Neuronal stem cell (in vitro differentiated cells): ENCODE measurements at regions not wholly inside any gene's neighbourhood (a gene's known extent, or its start where the extent isn't known, plus 50 kb on each side); places are given as distances from the start of the nearest gene placed in this dataset.
A peak's percentile ranks its signal among the peaks of the same experiment; 100 is the strongest.
"Not testable (repeated sequence)": the region's sequence is repeated elsewhere in the genome, so short reads cannot be mapped to it uniquely, and the experiment has no call there.

Source experiments
- DNase-seq: peaks from one replicate; pipeline ENCODE4 v3.0.0-alpha.2; 2013; ENCODE audit warnings: low spot score
- H2AFZ ChIP-seq: one replicate; pipeline ENCODE4 v1.6.1; 2013; ENCODE audit warnings: mild to moderate bottlenecking, low read length, inconsistent platforms
- H2AK5ac ChIP-seq: 2 replicates; pipeline ENCODE4 v1.6.1; 2013; ENCODE audit warnings: low read depth, mild to moderate bottlenecking, inconsistent platforms, low read length, moderate library complexity, mixed read lengths
- H2BK120ac ChIP-seq: 2 replicates; pipeline ENCODE4 v1.6.1; 2013; ENCODE audit warnings: low read depth, mild to moderate bottlenecking, inconsistent platforms, low read length, moderate library complexity, mixed read lengths
- H2BK12ac ChIP-seq: one replicate; pipeline ENCODE4 v1.6.1; 2013; ENCODE audit warnings: low read length, inconsistent platforms
- H2BK15ac ChIP-seq: 2 replicates; pipeline ENCODE4 v1.6.1; 2013; ENCODE audit warnings: mild to moderate bottlenecking, low read length, inconsistent platforms, mixed read lengths
- H2BK5ac ChIP-seq: one replicate; pipeline ENCODE4 v1.6.1; 2013; ENCODE audit warnings: inconsistent platforms, mild to moderate bottlenecking, low read length, moderate library complexity
- H3K14ac ChIP-seq: one replicate; pipeline ENCODE4 v1.6.1; 2013; ENCODE audit warnings: low read length, inconsistent platforms
- H3K18ac ChIP-seq: 2 replicates; pipeline ENCODE4 v1.6.1; 2013; ENCODE audit warnings: low read length, inconsistent platforms
- H3K23ac ChIP-seq: 2 replicates; pipeline ENCODE4 v1.6.1; 2013; ENCODE audit warnings: low read depth, mild to moderate bottlenecking, mixed read lengths, low read length, inconsistent platforms; ENCODE audit not compliant: poor library complexity
- H3K27ac ChIP-seq: replicated peaks from 3 replicates; pipeline ENCODE4 v1.5.1; 2013; ENCODE audit warnings: low read length, inconsistent platforms
- H3K27me3 ChIP-seq, 3 experiments: 2 replicates each; pipeline ENCODE4 v1.6.1; 2013; ENCODE audit warnings: low read length in 3 of 3, mild to moderate bottlenecking in 2 of 3, inconsistent platforms in 1 of 3, low read depth in 1 of 3, mixed read lengths in 1 of 3, moderate library complexity in 1 of 3; ENCODE audit not compliant: control insufficient read depth in 3 of 3, insufficient read depth in 3 of 3
- H3K36me3 ChIP-seq, 2 donors: replicated peaks in 1 of 2; 2 replicates each; pipeline ENCODE4 v1.6.1; 2013; ENCODE audit warnings: low read length in 2 of 2; ENCODE audit not compliant: control insufficient read depth in 2 of 2, insufficient read depth in 2 of 2
- H3K4ac ChIP-seq: 2 replicates; pipeline ENCODE4 v1.6.1; 2013; ENCODE audit warnings: inconsistent platforms, mild to moderate bottlenecking, low read length, moderate library complexity
- H3K4me1 ChIP-seq, 2 donors: 1 replicate in 1 of 2; 2 replicates in 1 of 2; pipeline ENCODE4 v1.6.1; 2013; ENCODE audit warnings: low read length in 2 of 2, low read depth in 1 of 2; ENCODE audit not compliant: control insufficient read depth in 2 of 2, insufficient read depth in 1 of 2
- H3K4me2 ChIP-seq: one replicate; pipeline ENCODE4 v1.6.1; 2013; ENCODE audit warnings: mild to moderate bottlenecking, low read length, inconsistent platforms; ENCODE audit not compliant: insufficient read depth, poor library complexity, severe bottlenecking
- H3K4me3 ChIP-seq, 2 donors: 2 replicates each; pipeline ENCODE4 v1.5.1; 2013; ENCODE audit warnings: low read length in 2 of 2, mild to moderate bottlenecking in 2 of 2, inconsistent platforms in 1 of 2, moderate library complexity in 1 of 2
- H3K79me1 ChIP-seq: one replicate; pipeline ENCODE4 v1.6.1; 2013; ENCODE audit warnings: low read depth, mild to moderate bottlenecking, inconsistent platforms, low read length, moderate library complexity
- H3K9ac ChIP-seq: one replicate; pipeline ENCODE4 v1.6.1; 2013; ENCODE audit warnings: mild to moderate bottlenecking, low read depth, low read length, inconsistent platforms; ENCODE audit not compliant: poor library complexity
- H3K9me3 ChIP-seq, 2 donors: replicated peaks in 1 of 2; 2 replicates each; pipeline versions ENCODE3 to v1.6.1; 2013; ENCODE audit warnings: low read length in 2 of 2, mild to moderate bottlenecking in 2 of 2, inconsistent platforms in 1 of 2, low read depth in 1 of 2, mixed read lengths in 1 of 2, moderate library complexity in 1 of 2; ENCODE audit not compliant: control insufficient read depth in 2 of 2, insufficient read depth in 1 of 2
- H4K8ac ChIP-seq: one replicate; pipeline ENCODE4 v1.6.1; 2013; ENCODE audit warnings: low read depth, mild to moderate bottlenecking, inconsistent platforms, low read length, moderate library complexity
- H4K91ac ChIP-seq: one replicate; pipeline ENCODE4 v1.6.1; 2013; ENCODE audit warnings: low read length, low read depth, mild to moderate bottlenecking, inconsistent platforms; ENCODE audit not compliant: poor library complexity
- WGBS, 2 donors: extraction: QIAGEN DNeasy Blood & Tissue Kit; methylation state at CpG; one replicate each; pipeline ENCODE4 v1.1.7; 2013; ENCODE audit warnings: missing lambda C conversion rate in 2 of 2, mixed read lengths in 1 of 2; ENCODE audit not compliant: insufficient read length in 2 of 2, insufficient replicate concordance in 1 of 2; ENCODE audit errors: extremely low coverage in 2 of 2; 5-methylcytosine and 5-hydroxymethylcytosine counted together

- Histone ChIP-seq H3K36me3 (no peaks in the 10 kb centered on the region), H2AFZ (peak overlapping the region; percentile 68), H2BK15ac (no peak overlapping the region), H3K79me1 (no peaks in the 10 kb centered on the region), H2BK120ac (no peak overlapping the region), H3K27ac (no peak overlapping the region), H3K4me1 (no peaks in the 10 kb centered on the region), H4K91ac (no peak overlapping the region), H3K27me3 (no peaks in the 10 kb centered on the region), H3K4ac (no peak overlapping the region), H3K9me3 (no peaks in the 10 kb centered on the region), H2BK12ac (no peak overlapping the region), H4K8ac (no peak overlapping the region), H2AK5ac (no peak overlapping the region), H3K4me3 (no peak overlapping the region), H3K18ac (no peak overlapping the region), H3K23ac (no peak overlapping the region), H3K4me2 (no peak overlapping the region), H2BK5ac (no peak overlapping the region), H3K14ac (no peak overlapping the region), H3K9ac (no peak overlapping the region)
- no peak for DNase-seq
- WGBS, 2 donors: no CpG with 5 or more reads among the region's 1 CpG
Observed at GRCh38 chr13:61500176-61500575, 84.5 kb upstream of the PCDH20 start.

GRCh38 chr13:61495648-61496047 lies 80.0 kb upstream of the PCDH20 start:
- no peak overlapping the region for H2BK15ac ChIP-seq
- H2BK5ac ChIP-seq: no peak overlapping the region
- H3K27ac ChIP-seq: no peak overlapping the region
- H3K79me1 ChIP-seq: no peaks in the 10 kb centered on the region
- no peaks in the 10 kb centered on the region for H3K36me3 ChIP-seq
- no peak overlapping the region for H2BK120ac ChIP-seq
- H4K8ac ChIP-seq: no peak overlapping the region
- no peak for DNase-seq
- no peak overlapping the region for H2AFZ ChIP-seq
- no CpG with 5 or more reads among the region's 2 CpGs for WGBS, 2 donors
- H2AK5ac ChIP-seq: no peak overlapping the region
- H3K9me3 ChIP-seq: no peaks in the 10 kb centered on the region
- no peak overlapping the region for H3K23ac ChIP-seq
- no peak overlapping the region for H3K4me3 ChIP-seq
- no peak overlapping the region for H3K14ac ChIP-seq
- H3K27me3 ChIP-seq: no peaks in the 10 kb centered on the region
- no peak overlapping the region for H3K4me2 ChIP-seq
- no peak overlapping the region for H3K4ac ChIP-seq
- no peaks in the 10 kb centered on the region for H3K4me1 ChIP-seq
- H2BK12ac ChIP-seq: no peak overlapping the region
- H4K91ac ChIP-seq: no peak overlapping the region
- H3K18ac ChIP-seq: no peak overlapping the region
- no peak overlapping the region for H3K9ac ChIP-seq

DNA sequence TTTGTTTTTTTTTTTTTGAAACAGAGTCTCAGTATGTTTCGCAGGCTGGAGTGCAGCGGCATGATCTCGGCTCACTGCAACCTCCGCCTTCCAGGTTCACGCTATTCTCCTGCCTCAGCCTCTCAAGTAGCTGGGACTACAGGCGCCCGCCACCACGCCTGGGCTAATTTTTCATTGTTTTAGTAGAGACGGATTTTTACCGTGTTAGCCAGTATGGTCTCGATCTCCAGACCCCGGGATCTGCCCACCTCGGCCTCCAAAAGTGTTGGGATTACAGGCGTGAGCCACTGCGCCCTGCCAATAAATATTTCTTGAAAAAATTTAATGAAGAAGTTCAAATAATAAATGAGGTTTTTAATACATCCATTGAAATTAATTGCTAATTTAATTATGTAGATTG lies 77.9 kb upstream of the PCDH20 start:
- H3K27me3 ChIP-seq, H3K27ac ChIP-seq, H3K14ac ChIP-seq, H3K79me1 ChIP-seq, H3K9ac ChIP-seq, H3K9me3 ChIP-seq, H3K36me3 ChIP-seq, H3K23ac ChIP-seq, H2BK15ac ChIP-seq, H3K18ac ChIP-seq, H2BK120ac ChIP-seq, H4K91ac ChIP-seq, H2AK5ac ChIP-seq, H3K4me3 ChIP-seq, DNase-seq, H2AFZ ChIP-seq, H3K4ac ChIP-seq, H3K4me2 ChIP-seq, H2BK12ac ChIP-seq, H3K4me1 ChIP-seq, H4K8ac ChIP-seq, H2BK5ac ChIP-seq: not testable (repeated sequence)
- WGBS, 2 donors: no CpG with 5 or more reads among the region's 15 CpGs

DNA sequence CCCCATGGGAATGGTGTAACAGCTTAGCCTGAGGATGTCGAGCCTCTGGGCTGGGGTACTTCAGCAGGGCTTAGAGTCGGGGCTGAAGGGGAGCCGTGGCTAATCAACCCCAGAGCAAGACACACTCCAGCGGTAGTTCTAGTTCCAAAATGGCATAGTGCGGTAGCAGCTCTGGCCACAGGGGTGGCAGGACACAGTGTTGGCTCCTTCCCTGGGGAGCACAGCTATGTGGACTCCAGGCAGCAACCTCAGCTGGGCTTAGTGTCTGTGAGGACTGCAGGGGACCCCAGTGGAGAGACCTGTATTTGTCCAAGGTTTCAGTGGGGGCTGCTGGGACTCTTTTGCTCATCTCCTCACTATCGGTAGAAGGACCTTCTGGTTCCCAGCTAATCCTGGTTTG lies 70.8 kb upstream of the PCDH20 start:
- no peak overlapping the region for H3K27ac ChIP-seq
- H3K14ac ChIP-seq: peak overlapping the region; percentile 89
- no peak overlapping the region for H3K4ac ChIP-seq
- H3K4me1 ChIP-seq: no peaks in the 10 kb centered on the region
- no peak overlapping the region for H2BK120ac ChIP-seq
- DNase-seq: no peak
- no peaks in the 10 kb centered on the region for H3K9me3 ChIP-seq
- no peak overlapping the region for H2BK15ac ChIP-seq
- H3K36me3 ChIP-seq: no peaks in the 10 kb centered on the region
- peak overlapping the region; percentile 71 for H2BK5ac ChIP-seq
- WGBS, 2 donors: no CpG with 5 or more reads among the region's 6 CpGs
- no peak overlapping the region for H4K91ac ChIP-seq
- H4K8ac ChIP-seq: no peak overlapping the region
- no peak overlapping the region for H3K4me2 ChIP-seq
- no peak overlapping the region for H3K9ac ChIP-seq
- H2AFZ ChIP-seq: peak overlapping the region; percentile 27
- no peak overlapping the region for H3K23ac ChIP-seq
- peak overlapping the region; percentile 57 for H3K18ac ChIP-seq
- H3K79me1 ChIP-seq: peaks cover 2% of the 10 kb centered on the region
- no peak overlapping the region for H3K4me3 ChIP-seq
- H3K27me3 ChIP-seq: no peaks in the 10 kb centered on the region
- no peak overlapping the region for H2AK5ac ChIP-seq
- no peak overlapping the region for H2BK12ac ChIP-seq
